ENCODE measurements at regions not wholly inside any gene's neighbourhood (a gene's known extent, or its start where the extent isn't known, plus 50 kb on each side); places are given as distances from the start of the nearest gene placed in this dataset.
"Not testable (repeated sequence)": the region's sequence is repeated elsewhere in the genome, so short reads cannot be mapped to it uniquely, and the experiment has no call there.

- no peaks in the 10 kb centered on the region for H3K9me3 ChIP-seq
- no peaks in the 10 kb centered on the region for H3K4me1 ChIP-seq
- H3K9ac ChIP-seq (ENCODE audit: low read depth in 2 of 2, low read length in 2 of 2) = no peak overlapping the region
- H3K36me3 ChIP-seq = no peaks in the 10 kb centered on the region
- intact Hi-C loops (cut with DNase I) = no loop called here
- DNase-seq = no peak
- TF ChIP-seq CTCF (IDR thresholded peaks at IDR 0.05) = no peak
- H3K27me3 ChIP-seq = no peaks in the 10 kb centered on the region
- H3K4me3 ChIP-seq = no peak overlapping the region
- no peak overlapping the region for H3K27ac ChIP-seq
Measured at GRCh38 chr12:87198181-87198580, 831.0 kb downstream of the C12orf50 start.

- H3K36me3 ChIP-seq = no peaks in the 10 kb centered on the region
- intact Hi-C loops (cut with DNase I) = no loop called here
- DNase-seq = no peak
Measured at GRCh38 chr12:87196321-87196720, 832.9 kb downstream of the C12orf50 start.

GRCh38 chr12:87194389-87194788, 834.8 kb downstream of the C12orf50 start:
- H3K9ac ChIP-seq (ENCODE audit: low read depth in 2 of 2, low read length in 2 of 2); H3K4me1 ChIP-seq; H3K9me3 ChIP-seq; intact Hi-C loops (cut with DNase I); H3K27me3 ChIP-seq; H3K4me3 ChIP-seq; DNase-seq; H3K27ac ChIP-seq; H3K36me3 ChIP-seq: not testable (repeated sequence)

More at GRCh38 chr12:87196321-87196720, 832.9 kb downstream of the C12orf50 start:
- Histone ChIP-seq H3K4me1 (no peaks in the 10 kb centered on the region), H3K27ac (no peak overlapping the region), H3K9ac (ENCODE audit: low read depth in 2 of 2, low read length in 2 of 2) (no peak overlapping the region), H3K4me3 (no peak overlapping the region), H3K9me3 (no peaks in the 10 kb centered on the region), H3K27me3 (no peaks in the 10 kb centered on the region)
- TF ChIP-seq CTCF (IDR thresholded peaks at IDR 0.05) = no peak

- no peak for DNase-seq
- Histone ChIP-seq H3K4me1 (no peaks in the 10 kb centered on the region), H3K27ac (no peak overlapping the region), H3K36me3 (no peaks in the 10 kb centered on the region), H3K27me3 (no peaks in the 10 kb centered on the region), H3K4me3 (no peak overlapping the region), H3K9ac (ENCODE audit: low read depth in 2 of 2, low read length in 2 of 2) (no peak overlapping the region), H3K9me3 (no peaks in the 10 kb centered on the region)
- intact Hi-C loops (cut with DNase I) = no loop called here
- TF ChIP-seq CTCF (IDR thresholded peaks at IDR 0.05) = no peak
Measured at GRCh38 chr12:87185367-87185766, 843.8 kb downstream of the C12orf50 start.

- no peak for DNase-seq
- intact Hi-C loops (cut with DNase I) = no loop called here
- no peak for TF ChIP-seq CTCF (IDR thresholded peaks at IDR 0.05)
- Histone ChIP-seq H3K9ac (ENCODE audit: low read depth in 2 of 2, low read length in 2 of 2) (no peak overlapping the region), H3K36me3 (no peaks in the 10 kb centered on the region), H3K9me3 (no peaks in the 10 kb centered on the region), H3K27me3 (no peaks in the 10 kb centered on the region), H3K4me3 (no peak overlapping the region), H3K27ac (no peak overlapping the region), H3K4me1 (no peaks in the 10 kb centered on the region)
Measured at GRCh38 chr12:87182696-87183233, 846.4 kb downstream of the C12orf50 start.

GRCh38 chr12:87171356-87171755, 857.8 kb downstream of the C12orf50 start:
- Histone ChIP-seq H3K36me3 (no peaks in the 10 kb centered on the region), H3K4me3 (no peak overlapping the region), H3K27me3 (no peaks in the 10 kb centered on the region), H3K27ac (no peak overlapping the region), H3K4me1 (no peaks in the 10 kb centered on the region), H3K9me3 (no peaks in the 10 kb centered on the region), H3K9ac (ENCODE audit: low read depth in 2 of 2, low read length in 2 of 2) (no peak overlapping the region)
- intact Hi-C loops (cut with DNase I) = no loop called here
- DNase-seq = no peak
- TF ChIP-seq CTCF (IDR thresholded peaks at IDR 0.05) = no peak
